A549 (cell line): ENCODE measurements at regions not wholly inside any gene's neighbourhood (a gene's known extent, or its start where the extent isn't known, plus 50 kb on each side); places are given as distances from the start of the nearest gene placed in this dataset.

ENCODE experiments used
- ATAC-seq, 2 experiments: fragments of 200-7000 bp in 1 of 2; fragments of >200 bp in 1 of 2; cut with Nextera tagmentation in 1 of 2; cut with Tn5 transposase in 1 of 2; 3 replicates each; pipeline versions ENCODE4 v1.8.0 to v1.9.1; 2018 to 2020; ENCODE audit warnings: mild to moderate bottlenecking in 1 of 2, moderate library complexity in 1 of 2
- CTCF ChIA-PET: fragments of 300-600 bp; sonication (Branson Sonifier 250); formaldehyde crosslinking; extraction: SDS; loops from one replicate; lab custom pipeline; 2021; ENCODE audit warnings: antibody characterized with exemption, inconsistent platforms; lab: Yijun Ruan, JAX
- POLR2A ChIA-PET: fragments of 350-600 bp; formaldehyde crosslinking; extraction: SDS; loops from one replicate; lab custom pipeline; 2021; ENCODE audit warnings: antibody characterized with exemption, inconsistent platforms; lab: Yijun Ruan, JAX
- DNase-seq, 2 experiments: peaks; one replicate each; pipeline versions ENCODE4 v3.0.0 to v3.0.0-alpha.2; 2011 to 2016; ENCODE audit warnings: low read depth in 1 of 2, low spot score in 1 of 2
- FAIRE-seq: peaks from 2 replicates; lab custom pipeline; 2011; peaks lifted over from hg19 to GRCh38; lab: Jason Lieb, UNC
- H3K27ac ChIP-seq, 2 experiments: fragments of >200 bp; sonication (Bioruptor Twin); formaldehyde crosslinking; 3 replicates each; pipeline ENCODE4 v1.5.1; 2016 to 2017
- H3K4me1 ChIP-seq: fragments of >200 bp; sonication (Bioruptor Twin); formaldehyde crosslinking; 3 replicates; pipeline ENCODE4 v1.6.1; 2016
- H3K4me2 ChIP-seq: fragments of >200 bp; sonication (Bioruptor Twin); formaldehyde crosslinking; 3 replicates; pipeline ENCODE4 v1.6.1; 2016
- H3K4me3 ChIP-seq: fragments of >200 bp; sonication (Bioruptor Twin); formaldehyde crosslinking; 3 replicates; pipeline ENCODE4 v1.5.1; 2016
- H3K9me3 ChIP-seq: fragments of >200 bp; sonication (Bioruptor Twin); formaldehyde crosslinking; 3 replicates; pipeline ENCODE4 v1.6.1; 2016
- BHLHE40 ChIP-seq: IDR thresholded peaks from 2 replicates; pipeline ENCODE4 v1.6.1; 2012; ENCODE audit warnings: low read depth, low read length, inconsistent platforms
- CBX2 ChIP-seq: fragments of 200-600 bp; sonication (generic); IDR thresholded peaks from 2 replicates; pipeline ENCODE4 v1.6.1; 2016; ENCODE audit warnings: low read depth, mild to moderate bottlenecking, borderline replicate concordance
- CEBPB ChIP-seq, 2 experiments: fragments of >200 bp in 1 of 2; sonication (Bioruptor Twin) in 1 of 2; formaldehyde crosslinking in 1 of 2; IDR thresholded peaks; 2 replicates each; pipeline ENCODE4 v1.6.1; 2012 to 2016
- CHD2 ChIP-seq: fragments of 150-350 bp; IDR thresholded peaks from 2 replicates; pipeline ENCODE4 v1.6.1; 2014; ENCODE audit warnings: low read length; ENCODE audit not compliant: partially characterized antibody
- CHD4 ChIP-seq: fragments of 200-600 bp; sonication (generic); IDR thresholded peaks from 2 replicates; pipeline ENCODE4 v1.6.1; 2016; ENCODE audit warnings: antibody characterized with exemption, mild to moderate bottlenecking, borderline replicate concordance
- CTCF ChIP-seq: fragments of >200 bp; sonication (Bioruptor Twin); formaldehyde crosslinking; IDR thresholded peaks from 3 replicates; pipeline ENCODE4 v1.5.1; 2016
- EHF ChIP-seq: fragments of 250-450 bp; sonication (Bioruptor Pico); IDR thresholded peaks from 2 replicates; pipeline ENCODE4 v1.5.0; 2020; ENCODE audit warnings: mild to moderate bottlenecking
- HDAC2 ChIP-seq: fragments of 200-600 bp; sonication (generic); IDR thresholded peaks from 2 replicates; pipeline ENCODE4 v1.6.1; 2016
- HES2 ChIP-seq: fragments of >200 bp; sonication (Bioruptor Twin); formaldehyde crosslinking; IDR thresholded peaks from 2 replicates; pipeline ENCODE4 v1.6.1; 2016
- HEYL ChIP-seq: fragments of 250-450 bp; sonication (Bioruptor Pico); IDR thresholded peaks from 2 replicates; pipeline ENCODE4 v1.8.0; 2021; ENCODE audit warnings: mild to moderate bottlenecking, moderate library complexity
- HOXA7 ChIP-seq: fragments of 250-450 bp; sonication (Bioruptor Pico); IDR thresholded peaks from 2 replicates; pipeline ENCODE4 v1.5.0; 2020; ENCODE audit warnings: mild to moderate bottlenecking, moderate library complexity
- JUNB ChIP-seq: fragments of >200 bp; sonication (Bioruptor Twin); formaldehyde crosslinking; IDR thresholded peaks from 2 replicates; pipeline ENCODE4 v1.6.1; 2016
- MYC ChIP-seq: IDR thresholded peaks from 2 replicates; pipeline ENCODE4 v1.6.1; 2012; ENCODE audit warnings: mild to moderate bottlenecking, inconsistent platforms, low read length, improper control_type of control experiment, borderline replicate concordance
- NFE2L2 ChIP-seq: fragments of 150-350 bp; conservative IDR thresholded peaks from 2 replicates; pipeline ENCODE4 v1.6.1; 2014; ENCODE audit warnings: low read length
- NPAS2 ChIP-seq: fragments of 250-450 bp; sonication (Bioruptor Pico); IDR thresholded peaks from 2 replicates; pipeline ENCODE4 v1.8.0; 2022; ENCODE audit warnings: mild to moderate bottlenecking, moderate library complexity, borderline replicate concordance
- NR3C1 ChIP-seq: fragments of >200 bp; sonication (Bioruptor Twin); formaldehyde crosslinking; IDR thresholded peaks from 3 replicates; pipeline ENCODE4 v1.6.1; 2017
- PHF8 ChIP-seq: fragments of 200-600 bp; sonication (generic); IDR thresholded peaks from 2 replicates; pipeline ENCODE4 v1.6.1; 2016; ENCODE audit warnings: low read depth, mild to moderate bottlenecking, antibody characterized with exemption, moderate library complexity, borderline replicate concordance
- RFX5 ChIP-seq: fragments of 450-650 bp; IDR thresholded peaks from 2 replicates; pipeline ENCODE4 v1.7.1; 2014; ENCODE audit warnings: antibody characterized with exemption, mild to moderate bottlenecking, moderate library complexity
- SREBF2 ChIP-seq: fragments of 450-650 bp; IDR thresholded peaks from 2 replicates; pipeline ENCODE4 v1.6.1; 2014; ENCODE audit warnings: mild to moderate bottlenecking, moderate library complexity
- TFCP2L1 ChIP-seq: fragments of 250-450 bp; sonication (Bioruptor Pico); IDR thresholded peaks from 2 replicates; pipeline ENCODE4 v1.5.0; 2021; ENCODE audit warnings: mild to moderate bottlenecking
- TP53 ChIP-seq: fragments of 250-450 bp; sonication (Bioruptor Pico); IDR thresholded peaks from 2 replicates; pipeline ENCODE4 v1.5.0; 2021; ENCODE audit warnings: mild to moderate bottlenecking, moderate library complexity
- ZNF302 ChIP-seq: fragments of 250-450 bp; sonication (Bioruptor Pico); IDR thresholded peaks from 2 replicates; pipeline ENCODE4 v1.9.0; 2021; ENCODE audit warnings: inconsistent platforms, mild to moderate bottlenecking, moderate library complexity
- WGBS: methylation state at CpG from one replicate; pipeline ENCODE4 v1.1.6; 2017; ENCODE audit errors: missing lambda C conversion rate; 5-methylcytosine and 5-hydroxymethylcytosine counted together
- TF ChIP-seq, protein P1 (sequence below): fragments of 250-450 bp; sonication (Bioruptor Pico); IDR thresholded peaks from 2 replicates; pipeline ENCODE4 v1.5.0; 2021; ENCODE audit warnings: mild to moderate bottlenecking, moderate library complexity, borderline replicate concordance
- TF ChIP-seq, protein P2 (sequence below): fragments of 250-450 bp; sonication (Bioruptor Pico); IDR thresholded peaks from 2 replicates; pipeline ENCODE4 v1.5.0; 2020; ENCODE audit warnings: low read depth, mild to moderate bottlenecking, moderate library complexity
- TF ChIP-seq, protein P3 (sequence below): IDR thresholded peaks from 2 replicates; pipeline ENCODE4 v1.6.1; 2012; ENCODE audit warnings: low read depth, borderline replicate concordance
- TF ChIP-seq, protein P4 (sequence below): IDR thresholded peaks from 2 replicates; pipeline ENCODE4 v1.6.1; 2012

DNA sequence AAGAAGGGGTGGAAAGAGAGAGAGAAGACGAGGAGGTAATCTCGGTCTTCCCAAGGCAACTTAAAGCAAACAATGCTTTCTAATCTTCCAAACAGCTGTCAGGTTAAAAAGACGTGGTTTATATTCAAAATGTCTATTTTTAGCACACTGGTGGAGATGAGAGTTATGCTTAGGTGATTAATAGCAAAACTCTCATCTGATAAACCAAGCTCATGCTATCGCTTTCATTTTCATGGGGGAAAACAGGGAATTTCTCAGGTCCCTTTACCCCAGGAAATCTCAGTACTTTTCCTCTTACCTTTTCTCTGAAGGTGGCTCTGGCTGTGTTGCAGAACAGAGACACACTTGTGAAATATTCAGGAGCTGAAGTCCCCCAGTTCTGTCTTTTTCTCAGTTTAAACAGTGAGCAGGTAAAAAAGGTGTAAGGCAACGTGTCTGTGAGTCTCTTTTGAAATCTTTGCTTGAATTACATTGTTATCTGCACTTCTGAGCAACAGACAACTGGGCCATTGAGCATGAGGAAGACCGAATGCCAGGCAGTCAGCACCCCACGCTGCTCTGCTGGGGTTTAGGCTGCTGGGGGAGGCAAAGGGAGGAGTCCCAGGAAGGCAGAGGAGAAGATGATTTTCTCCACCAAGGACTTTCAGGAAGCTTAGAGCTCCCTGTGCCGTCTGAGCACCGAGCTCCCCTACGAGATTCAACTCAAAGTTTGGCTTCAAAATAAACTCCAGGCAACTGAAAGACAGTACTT is 759.3 kb downstream of the BCL11B start:
- TF ChIP-seq CTCF (no peak), CHD4 (no peak)
- TF ChIP-seq, protein P1, sequence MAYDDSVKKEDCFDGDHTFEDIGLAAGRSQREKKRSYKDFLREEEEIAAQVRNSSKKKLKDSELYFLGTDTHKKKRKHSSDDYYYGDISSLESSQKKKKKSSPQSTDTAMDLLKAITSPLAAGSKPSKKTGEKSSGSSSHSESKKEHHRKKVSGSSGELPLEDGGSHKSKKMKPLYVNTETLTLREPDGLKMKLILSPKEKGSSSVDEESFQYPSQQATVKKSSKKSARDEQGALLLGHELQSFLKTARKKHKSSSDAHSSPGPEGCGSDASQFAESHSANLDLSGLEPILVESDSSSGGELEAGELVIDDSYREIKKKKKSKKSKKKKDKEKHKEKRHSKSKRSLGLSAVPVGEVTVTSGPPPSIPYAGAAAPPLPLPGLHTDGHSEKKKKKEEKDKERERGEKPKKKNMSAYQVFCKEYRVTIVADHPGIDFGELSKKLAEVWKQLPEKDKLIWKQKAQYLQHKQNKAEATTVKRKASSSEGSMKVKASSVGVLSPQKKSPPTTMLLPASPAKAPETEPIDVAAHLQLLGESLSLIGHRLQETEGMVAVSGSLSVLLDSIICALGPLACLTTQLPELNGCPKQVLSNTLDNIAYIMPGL (CRISPR knock-in tag): no peak
- Histone ChIP-seq H3K27ac (no peak overlapping the region), H3K4me1 (no peaks in the 10 kb centered on the region), H3K4me2 (no peak overlapping the region), H3K4me3 (no peak overlapping the region), H3K9me3 (no peaks in the 10 kb centered on the region)
- ATAC-seq (no peak), FAIRE-seq (no peak), DNase-seq (no peak)
- CTCF ChIA-PET: no interaction called here
- WGBS: 2% methylated on average over 10 of the region's 10 CpGs
- POLR2A ChIA-PET: no interaction called here

- TF ChIP-seq NR3C1 (no peak), HOXA7 (CRISPR knock-in tag) (no peak), TFCP2L1 (CRISPR knock-in tag) (no peak), PHF8 (no peak), SREBF2 (no peak), EHF (CRISPR knock-in tag) (no peak), MYC (no peak), TP53 (CRISPR knock-in tag) (no peak), BHLHE40 (no peak), HES2 (no peak)
- TF ChIP-seq, protein P2, sequence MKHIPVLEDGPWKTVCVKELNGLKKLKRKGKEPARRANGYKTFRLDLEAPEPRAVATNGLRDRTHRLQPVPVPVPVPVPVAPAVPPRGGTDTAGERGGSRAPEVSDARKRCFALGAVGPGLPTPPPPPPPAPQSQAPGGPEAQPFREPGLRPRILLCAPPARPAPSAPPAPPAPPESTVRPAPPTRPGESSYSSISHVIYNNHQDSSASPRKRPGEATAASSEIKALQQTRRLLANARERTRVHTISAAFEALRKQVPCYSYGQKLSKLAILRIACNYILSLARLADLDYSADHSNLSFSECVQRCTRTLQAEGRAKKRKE: no peak
- DNase-seq: no peak
- no peak overlapping the region for H3K4me3 ChIP-seq
- no peaks in the 10 kb centered on the region for H3K4me1 ChIP-seq
- no peaks in the 10 kb centered on the region for H3K9me3 ChIP-seq
- FAIRE-seq: no peak
- CTCF ChIA-PET: no interaction called here
- no peak for ATAC-seq
- POLR2A ChIA-PET: no interaction called here
- 2% methylated on average over 3 of the region's 3 CpGs for WGBS
- no peak overlapping the region for H3K27ac ChIP-seq
- H3K4me2 ChIP-seq: no peak overlapping the region
These were observed 758.4 kb downstream of the BCL11B start for GRCh38 chr14:98513558-98513957.

DNA sequence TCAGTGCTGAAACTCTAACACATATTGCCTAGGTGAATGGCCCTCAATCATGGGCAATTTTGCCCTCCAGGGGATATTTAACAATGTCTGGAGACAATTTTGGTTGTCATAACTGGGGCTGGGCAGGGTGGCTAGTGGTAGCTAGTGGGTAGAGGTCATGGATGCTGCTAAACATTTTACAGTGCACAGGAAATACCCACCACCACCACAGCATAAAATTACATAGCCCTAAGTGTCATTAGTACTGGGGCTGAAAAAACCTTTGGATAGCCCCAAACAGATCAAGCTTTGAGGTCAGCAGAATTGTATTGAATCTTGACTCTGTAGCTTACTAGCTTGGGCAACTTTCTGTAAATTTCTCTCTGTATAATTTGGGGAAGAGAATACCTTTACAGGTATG is 758.0 kb downstream of the BCL11B start:
- no peak for FAIRE-seq
- Histone ChIP-seq H3K4me3 (no peak overlapping the region), H3K27ac (no peak overlapping the region), H3K9me3 (no peaks in the 10 kb centered on the region), H3K4me2 (no peak overlapping the region), H3K4me1 (no peaks in the 10 kb centered on the region)
- CTCF ChIA-PET: no interaction called here
- TF ChIP-seq TP53 (CRISPR knock-in tag) (no peak), CBX2 (no peak), JUNB (no peak), RFX5 (no peak), CHD2 (no peak), CEBPB (IDR thresholded peaks at IDR 0.05) (no peak), SREBF2 (no peak), NPAS2 (CRISPR knock-in tag) (no peak), NFE2L2 (no peak), ZNF302 (CRISPR knock-in tag) (no peak), HDAC2 (no peak), HEYL (no peak)
- TF ChIP-seq, protein P3, sequence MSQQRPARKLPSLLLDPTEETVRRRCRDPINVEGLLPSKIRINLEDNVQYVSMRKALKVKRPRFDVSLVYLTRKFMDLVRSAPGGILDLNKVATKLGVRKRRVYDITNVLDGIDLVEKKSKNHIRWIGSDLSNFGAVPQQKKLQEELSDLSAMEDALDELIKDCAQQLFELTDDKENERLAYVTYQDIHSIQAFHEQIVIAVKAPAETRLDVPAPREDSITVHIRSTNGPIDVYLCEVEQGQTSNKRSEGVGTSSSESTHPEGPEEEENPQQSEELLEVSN: no peak
- TF ChIP-seq, protein P4, sequence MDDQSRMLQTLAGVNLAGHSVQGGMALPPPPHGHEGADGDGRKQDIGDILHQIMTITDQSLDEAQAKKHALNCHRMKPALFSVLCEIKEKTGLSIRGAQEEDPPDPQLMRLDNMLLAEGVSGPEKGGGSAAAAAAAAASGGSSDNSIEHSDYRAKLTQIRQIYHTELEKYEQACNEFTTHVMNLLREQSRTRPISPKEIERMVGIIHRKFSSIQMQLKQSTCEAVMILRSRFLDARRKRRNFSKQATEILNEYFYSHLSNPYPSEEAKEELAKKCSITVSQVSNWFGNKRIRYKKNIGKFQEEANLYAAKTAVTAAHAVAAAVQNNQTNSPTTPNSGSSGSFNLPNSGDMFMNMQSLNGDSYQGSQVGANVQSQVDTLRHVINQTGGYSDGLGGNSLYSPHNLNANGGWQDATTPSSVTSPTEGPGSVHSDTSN: no peak
- DNase-seq: no peak
- POLR2A ChIA-PET: no interaction called here
- no peak for ATAC-seq
